DND-41 (cell line): ENCODE measurements at regions not wholly inside any gene's neighbourhood (a gene's known extent, or its start where the extent isn't known, plus 50 kb on each side); places are given as distances from the start of the nearest gene placed in this dataset.
"Not testable (repeated sequence)": the region's sequence is repeated elsewhere in the genome, so short reads cannot be mapped to it uniquely, and the experiment has no call there.

ENCODE experiments used
- ATAC-seq: fragments of 200-7000 bp; cut with Tn5 transposase; 3 replicates; pipeline ENCODE4 v1.9.1; 2021; ENCODE audit warnings: low read depth; ENCODE audit not compliant: insufficient read depth
- DNase-seq: peaks from one replicate; pipeline ENCODE4 v3.0.0-alpha.2; 2020
- H2AFZ ChIP-seq: 2 replicates; pipeline ENCODE4 v1.6.0; 2012; ENCODE audit warnings: low read depth, low read length
- H3K27ac ChIP-seq: 2 replicates; pipeline ENCODE4 v1.5.1; 2012; ENCODE audit warnings: low read length, inconsistent platforms
- H3K27me3 ChIP-seq: fragments of 200-600 bp; sonication (generic); 2 replicates; pipeline ENCODE4 v1.6.0; 2012; ENCODE audit warnings: low read length, mild to moderate bottlenecking, inconsistent platforms; ENCODE audit not compliant: insufficient read depth, poor library complexity
- H3K36me3 ChIP-seq: 2 replicates; pipeline ENCODE4 v1.5.1; 2012; ENCODE audit warnings: low read length, inconsistent platforms; ENCODE audit not compliant: insufficient read depth
- H3K4me1 ChIP-seq: 2 replicates; pipeline ENCODE4 v1.5.1; 2012; ENCODE audit warnings: mild to moderate bottlenecking, low read length; ENCODE audit not compliant: insufficient read depth
- H3K4me2 ChIP-seq: 2 replicates; pipeline ENCODE4 v1.6.0; 2012; ENCODE audit warnings: mild to moderate bottlenecking, moderate library complexity, low read length, inconsistent platforms; ENCODE audit not compliant: insufficient read depth
- H3K4me3 ChIP-seq, 2 experiments: fragments of 200-600 bp in 1 of 2; shearing (Covaris generic) in 1 of 2; 2 replicates each; pipeline ENCODE4 v1.5.1; 2012 to 2016; ENCODE audit warnings: inconsistent platforms in 2 of 2, low read length in 2 of 2, mild to moderate bottlenecking in 2 of 2, low read depth in 1 of 2, moderate library complexity in 1 of 2
- H3K79me2 ChIP-seq: 2 replicates; pipeline ENCODE4 v1.6.0; 2012; ENCODE audit warnings: low read length, inconsistent platforms; ENCODE audit not compliant: insufficient read depth
- H3K9ac ChIP-seq: 2 replicates; pipeline ENCODE4 v1.6.0; 2012; ENCODE audit warnings: low read depth, mild to moderate bottlenecking, inconsistent platforms, low read length, moderate library complexity
- H3K9me3 ChIP-seq: 2 replicates; pipeline ENCODE4 v1.5.1; 2012; ENCODE audit warnings: low read length, moderate library complexity, mild to moderate bottlenecking, inconsistent platforms; ENCODE audit not compliant: insufficient read depth, severe bottlenecking
- H4K20me1 ChIP-seq: 2 replicates; pipeline ENCODE4 v1.6.0; 2012; ENCODE audit warnings: low read length; ENCODE audit not compliant: insufficient read depth
- CTCF ChIP-seq: IDR thresholded peaks from 2 replicates; pipeline ENCODE4 v1.5.1; 2012; ENCODE audit warnings: borderline replicate concordance, low read length, moderate library complexity, mild to moderate bottlenecking; ENCODE audit not compliant: poor library complexity, severe bottlenecking; ENCODE audit errors: extremely low read depth

GRCh38 chr1:120534361-120535047 lies 119.7 kb downstream of the NBPF8 start:
- not testable (repeated sequence) for H3K27me3 ChIP-seq, DNase-seq, H3K36me3 ChIP-seq, H3K9me3 ChIP-seq, H2AFZ ChIP-seq, H3K4me3 ChIP-seq, H3K79me2 ChIP-seq, H4K20me1 ChIP-seq
- peak overlapping the region; percentile 36 for H3K9ac ChIP-seq
- H3K4me1 ChIP-seq = peaks cover 19% of the 10 kb centered on the region
- peak overlapping the region; percentile 51; the same call in 1 of the 2 replicates for H3K4me2 ChIP-seq
- H3K27ac ChIP-seq = peak overlapping the region; percentile 90
- ATAC-seq = peak; percentile 82

GRCh38 chr1:120535052-120535451 lies 120.2 kb downstream of the NBPF8 start:
- peak; percentile 20 for DNase-seq
- H3K4me2 ChIP-seq = peak overlapping the region; percentile 51; the same call in 1 of the 2 replicates
- H3K36me3 ChIP-seq, H3K4me3 ChIP-seq, H3K9me3 ChIP-seq, H2AFZ ChIP-seq, H3K79me2 ChIP-seq, H3K27me3 ChIP-seq, H4K20me1 ChIP-seq: not testable (repeated sequence)
- ATAC-seq = peak; percentile 84
- peak overlapping the region; percentile 36 for H3K9ac ChIP-seq
- H3K27ac ChIP-seq = peak overlapping the region; percentile 90
- H3K4me1 ChIP-seq = peaks cover 19% of the 10 kb centered on the region

- H3K9me3 ChIP-seq, H3K4me2 ChIP-seq, H2AFZ ChIP-seq, H3K4me3 ChIP-seq, ATAC-seq, H4K20me1 ChIP-seq, DNase-seq, H3K27ac ChIP-seq, H3K27me3 ChIP-seq, H3K36me3 ChIP-seq, H3K4me1 ChIP-seq, H3K79me2 ChIP-seq, H3K9ac ChIP-seq: not testable (repeated sequence)
Measured at GRCh38 chr1:120541394-120541793, 126.6 kb downstream of the NBPF8 start.

GRCh38 chr1:120542365-120542764 lies 127.5 kb downstream of the NBPF8 start:
- not testable (repeated sequence) for H3K27ac ChIP-seq, ATAC-seq, H3K4me3 ChIP-seq, H3K36me3 ChIP-seq, H3K9me3 ChIP-seq, H3K4me2 ChIP-seq, H3K4me1 ChIP-seq, H2AFZ ChIP-seq, H3K9ac ChIP-seq, H4K20me1 ChIP-seq, H3K27me3 ChIP-seq, H3K79me2 ChIP-seq, DNase-seq

- H3K9ac ChIP-seq, H4K20me1 ChIP-seq, H2AFZ ChIP-seq, ATAC-seq, DNase-seq, H3K4me1 ChIP-seq, H3K79me2 ChIP-seq, H3K36me3 ChIP-seq, H3K4me2 ChIP-seq, H3K4me3 ChIP-seq, H3K27me3 ChIP-seq, H3K9me3 ChIP-seq, H3K27ac ChIP-seq: not testable (repeated sequence)
Measured at GRCh38 chr1:120542940-120543339, 128.1 kb downstream of the NBPF8 start.

GRCh38 chr1:120544434-120544833 lies 129.6 kb downstream of the NBPF8 start:
- peak; percentile 84 for DNase-seq
- H3K79me2 ChIP-seq, H3K4me2 ChIP-seq, H2AFZ ChIP-seq, H3K9me3 ChIP-seq, H3K27me3 ChIP-seq, H3K4me1 ChIP-seq, H3K4me3 ChIP-seq, H3K27ac ChIP-seq, H4K20me1 ChIP-seq, H3K9ac ChIP-seq, H3K36me3 ChIP-seq: not testable (repeated sequence)
- TF ChIP-seq CTCF = peak; percentile 37
- peak; percentile 99 for ATAC-seq

- H3K27me3 ChIP-seq, DNase-seq, H2AFZ ChIP-seq, H3K36me3 ChIP-seq, H3K9ac ChIP-seq, H3K4me1 ChIP-seq, H3K4me3 ChIP-seq, H3K27ac ChIP-seq, H3K79me2 ChIP-seq, H4K20me1 ChIP-seq, H3K4me2 ChIP-seq, H3K9me3 ChIP-seq, ATAC-seq: not testable (repeated sequence)
Measured at GRCh38 chr1:120550335-120550734, 135.5 kb downstream of the NBPF8 start.

GRCh38 chr1:120552190-120552589 lies 137.4 kb downstream of the NBPF8 start:
- not testable (repeated sequence) for H3K27ac ChIP-seq, H3K27me3 ChIP-seq, DNase-seq, H3K4me2 ChIP-seq, H3K4me3 ChIP-seq, H3K79me2 ChIP-seq, H4K20me1 ChIP-seq, H3K9me3 ChIP-seq, ATAC-seq, H3K36me3 ChIP-seq, H3K9ac ChIP-seq, H2AFZ ChIP-seq
- peaks cover 14% of the 10 kb centered on the region for H3K4me1 ChIP-seq
